ENCODE measurements at regions not wholly inside any gene's neighbourhood (a gene's known extent, or its start where the extent isn't known, plus 50 kb on each side); places are given as distances from the start of the nearest gene placed in this dataset.

GRCh38 chr12:115046805-115047204 is 362.8 kb upstream of the TBX3 start:
- DNase-seq = no peak

GRCh38 chr12:115044073-115044472 is 360.1 kb upstream of the TBX3 start:
- DNase-seq = no peak

- no peak for DNase-seq
Observed at GRCh38 chr12:115043079-115043478, 359.1 kb upstream of the TBX3 start.

DNA sequence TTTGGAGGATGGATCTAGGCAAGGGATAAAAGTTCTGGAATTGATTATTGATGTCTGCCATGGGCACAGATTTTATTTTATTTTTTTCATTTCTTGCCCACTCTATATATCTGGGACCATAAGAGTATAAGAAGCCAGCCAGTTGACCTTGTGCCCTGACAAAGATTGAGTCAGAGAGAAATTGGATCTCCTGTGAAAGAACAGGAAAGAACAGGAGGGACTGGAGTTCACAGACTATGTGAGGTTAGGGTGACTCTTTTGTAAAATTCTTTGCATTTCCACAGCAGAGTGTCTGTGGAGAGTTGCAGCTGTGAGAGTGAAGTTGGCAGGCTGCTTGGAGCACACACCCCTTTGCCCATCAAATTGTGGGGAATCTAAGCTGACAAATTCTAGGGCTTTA is 358.4 kb upstream of the TBX3 start:
- no peak for DNase-seq

- no peak for DNase-seq
Observed at GRCh38 chr12:115037830-115038229, 353.9 kb upstream of the TBX3 start.

GRCh38 chr12:115035535-115036107 is 351.6 kb upstream of the TBX3 start:
- no peak for DNase-seq

DNA sequence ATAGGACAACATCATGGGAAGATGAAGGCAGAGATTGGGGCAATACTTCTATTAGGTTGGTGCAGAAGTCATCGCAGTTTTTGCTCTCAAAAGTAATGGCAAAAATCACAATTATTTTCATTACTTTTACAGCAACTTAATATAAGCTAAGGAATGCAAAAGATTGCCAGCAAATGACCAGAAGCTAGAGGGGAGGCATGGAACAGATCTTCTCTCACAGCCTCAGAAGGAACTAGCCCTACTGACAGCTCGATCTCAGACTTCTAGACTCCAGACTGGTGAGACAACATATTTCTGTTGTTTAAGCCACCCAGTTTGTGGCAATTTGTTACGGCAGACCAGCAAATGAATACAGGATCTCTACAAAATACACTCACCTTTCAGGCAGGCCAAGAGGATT is 348.5 kb upstream of the TBX3 start:
- no peak for DNase-seq

DNA sequence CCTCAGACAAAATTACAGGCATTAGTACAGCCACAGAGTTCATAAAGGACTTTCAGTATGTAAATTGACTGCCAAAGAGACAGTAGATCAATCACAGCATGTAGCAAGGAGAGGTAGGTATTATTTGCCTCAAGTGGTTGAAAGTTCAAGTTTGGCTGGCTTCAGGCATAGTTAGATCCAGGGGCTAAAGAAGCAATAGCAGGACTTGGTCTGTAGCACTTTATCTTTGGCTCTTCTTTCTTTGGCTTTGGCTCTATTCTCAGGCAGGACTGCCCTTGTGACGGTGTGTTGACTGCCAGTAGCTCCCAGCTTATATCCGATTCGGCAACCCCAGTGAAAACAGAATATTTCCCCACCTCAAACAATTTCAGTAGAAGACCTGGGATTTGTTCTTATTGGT is 346.0 kb upstream of the TBX3 start:
- no peak for DNase-seq

GRCh38 chr12:115024531-115024930 is 340.6 kb upstream of the TBX3 start:
- no peak for DNase-seq

DNA sequence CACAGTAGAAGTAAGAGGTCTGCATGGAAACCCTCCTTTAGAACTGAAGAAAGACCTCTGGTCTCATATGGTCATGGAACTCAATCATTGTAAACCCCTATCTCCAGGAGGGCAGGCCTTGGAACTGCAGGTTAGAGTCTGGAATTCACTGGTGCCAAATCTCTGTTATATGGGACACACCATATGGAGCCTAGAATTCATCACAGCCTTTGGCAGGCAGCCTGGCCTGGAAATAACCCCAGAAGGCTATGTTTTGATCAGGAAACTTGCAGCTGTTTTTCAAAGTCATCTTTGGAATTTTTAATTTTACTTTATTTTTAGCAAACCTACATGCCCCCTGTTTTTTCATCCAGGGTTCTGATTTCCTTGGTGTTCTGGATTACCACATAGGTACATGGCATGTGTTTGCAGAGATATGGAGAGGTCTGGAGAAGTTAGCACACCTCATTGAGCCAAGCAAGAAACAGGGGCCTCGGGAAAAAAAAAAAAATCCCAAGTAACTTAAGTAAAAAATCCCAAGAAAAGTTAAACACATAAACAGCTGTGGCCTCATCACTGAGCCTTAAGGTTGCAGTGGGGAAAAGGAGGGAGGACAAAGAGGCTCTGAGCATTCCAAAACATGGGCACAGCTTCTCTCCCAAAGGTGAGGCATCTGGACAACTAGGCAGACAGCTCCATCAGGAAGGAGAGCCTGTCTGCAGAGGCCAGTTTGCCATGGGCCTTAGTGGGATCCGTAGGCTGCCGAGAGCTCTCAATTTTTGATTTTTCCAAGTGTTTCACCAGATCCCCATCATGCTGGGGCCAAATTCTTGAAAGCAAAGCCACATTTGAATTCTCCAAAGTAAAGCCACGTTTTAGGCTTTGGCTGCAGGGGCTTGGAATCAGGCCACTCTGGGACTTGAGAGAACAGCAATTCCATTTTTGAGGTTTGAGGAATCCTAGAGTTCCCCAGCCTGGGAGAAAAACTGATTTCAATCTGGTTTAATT is 339.6 kb upstream of the TBX3 start:
- no peak for DNase-seq

GRCh38 chr12:115020091-115020490 is 336.1 kb upstream of the TBX3 start:
- no peak for DNase-seq

DNA sequence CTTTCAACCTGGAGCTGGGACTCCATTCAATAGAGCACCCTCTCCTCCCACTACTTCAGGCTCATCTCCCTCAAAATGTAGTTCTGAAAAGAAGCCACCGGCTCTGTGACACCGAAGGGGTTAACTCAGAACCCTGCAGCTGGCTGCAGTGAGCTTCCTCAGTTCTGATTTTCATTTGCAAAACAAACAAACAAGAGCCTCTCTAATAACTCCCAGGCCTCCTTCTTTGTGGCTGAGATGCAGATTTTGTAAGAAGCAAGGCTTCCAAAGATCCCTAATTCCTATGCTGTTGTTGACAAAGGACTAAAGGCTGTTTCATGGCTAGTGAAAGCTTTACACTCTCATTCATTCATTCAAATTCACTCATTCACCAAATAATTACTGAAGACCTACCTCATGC is 333.4 kb upstream of the TBX3 start:
- no peak for DNase-seq

DNA sequence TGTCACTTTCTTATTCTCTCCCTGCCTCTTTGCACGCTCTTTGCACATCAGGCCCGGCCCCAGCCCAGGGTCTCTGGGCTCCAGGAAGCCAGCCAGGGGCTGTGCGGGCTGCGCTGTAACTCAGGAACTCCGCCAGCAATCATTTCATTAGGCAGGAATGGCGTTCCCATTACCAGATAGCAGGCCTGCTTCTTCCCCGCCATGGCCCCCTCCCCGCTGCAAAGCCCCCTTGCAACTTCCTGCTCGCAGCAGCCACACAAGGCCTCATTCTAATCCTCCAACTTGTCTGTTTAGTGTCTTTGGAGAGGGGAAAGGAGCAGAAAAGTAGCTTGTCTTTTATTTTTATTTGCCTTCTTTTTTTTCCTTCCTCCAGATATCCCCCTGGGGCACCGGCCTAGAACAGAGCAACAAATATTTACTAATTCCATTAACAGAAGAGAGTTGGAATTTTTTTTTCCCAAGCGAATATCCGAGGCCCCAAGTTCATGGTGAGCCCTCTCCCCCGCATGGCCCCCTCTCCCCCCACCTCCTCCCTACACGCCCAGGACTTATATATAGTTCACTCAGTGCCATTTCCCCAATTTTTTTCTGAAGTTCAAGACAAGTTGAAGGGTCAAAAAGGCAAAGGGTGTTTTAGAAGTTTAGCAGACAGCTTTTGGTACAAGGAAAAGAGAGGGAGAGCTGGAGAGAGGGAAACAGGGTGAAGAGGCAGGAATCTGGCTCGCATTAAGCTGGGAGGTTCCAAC is 329.4 kb upstream of the TBX3 start:
- no peak for DNase-seq

DNA sequence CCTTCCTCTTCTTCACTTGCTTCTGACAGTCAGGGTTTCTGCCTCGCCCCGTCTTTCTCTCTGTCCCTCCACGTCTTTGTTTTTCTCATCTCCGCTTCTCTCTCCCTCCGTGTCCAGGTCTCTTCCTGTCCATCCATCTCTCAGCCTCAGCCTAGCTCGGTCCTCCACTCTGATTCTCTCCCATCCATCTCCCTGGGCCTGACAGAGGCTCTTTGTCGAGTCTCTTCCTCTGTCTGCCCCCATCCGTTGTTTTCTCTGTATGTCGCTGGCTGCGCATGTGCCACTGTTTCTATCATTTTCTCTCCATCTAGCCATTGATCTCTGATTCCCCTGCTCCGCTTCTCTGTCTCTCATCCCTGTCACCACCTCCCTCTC is 328.9 kb upstream of the TBX3 start:
- DNase-seq = no peak

DNA sequence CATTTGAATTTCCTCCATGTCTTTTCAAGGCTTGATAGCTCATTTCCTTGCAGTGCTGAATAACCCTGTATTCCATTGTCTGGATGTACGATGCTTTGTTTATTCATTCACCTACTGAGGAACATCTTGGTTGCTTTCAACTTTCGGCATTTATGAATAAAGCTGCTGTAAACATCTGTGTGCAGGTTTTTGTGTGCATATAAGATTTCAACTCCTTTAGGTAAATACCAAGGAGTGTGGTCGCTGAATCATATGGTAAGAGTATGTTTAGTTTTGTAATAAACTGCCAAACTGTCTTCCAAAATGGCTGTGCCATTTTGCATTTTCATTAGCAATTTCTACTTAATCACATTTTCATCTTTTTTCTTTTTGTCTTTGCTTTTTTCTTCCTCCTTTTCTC is 327.7 kb upstream of the TBX3 start:
- no peak for DNase-seq

GRCh38 chr12:115010324-115010995 is 326.5 kb upstream of the TBX3 start:
- DNase-seq = no peak

DNA sequence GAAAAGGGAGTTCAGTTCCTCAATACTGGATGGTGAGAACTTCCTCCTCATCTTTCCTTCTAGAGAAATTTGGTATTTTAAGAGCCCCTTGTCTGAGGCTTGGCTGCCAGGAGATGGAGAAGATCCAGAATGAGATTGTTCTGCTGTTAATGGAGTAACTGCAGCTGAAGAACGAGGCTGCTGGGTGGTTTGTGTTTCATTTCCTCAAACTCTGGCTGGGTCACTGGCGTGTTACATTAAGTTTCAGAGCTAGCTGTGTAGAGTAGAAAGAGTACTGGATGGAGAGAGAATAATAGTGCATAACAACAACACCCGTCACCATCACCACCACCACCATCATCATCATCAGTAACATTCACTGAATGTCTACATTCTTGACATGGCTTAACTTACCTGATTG is 325.0 kb upstream of the TBX3 start:
- no peak for DNase-seq

DNA sequence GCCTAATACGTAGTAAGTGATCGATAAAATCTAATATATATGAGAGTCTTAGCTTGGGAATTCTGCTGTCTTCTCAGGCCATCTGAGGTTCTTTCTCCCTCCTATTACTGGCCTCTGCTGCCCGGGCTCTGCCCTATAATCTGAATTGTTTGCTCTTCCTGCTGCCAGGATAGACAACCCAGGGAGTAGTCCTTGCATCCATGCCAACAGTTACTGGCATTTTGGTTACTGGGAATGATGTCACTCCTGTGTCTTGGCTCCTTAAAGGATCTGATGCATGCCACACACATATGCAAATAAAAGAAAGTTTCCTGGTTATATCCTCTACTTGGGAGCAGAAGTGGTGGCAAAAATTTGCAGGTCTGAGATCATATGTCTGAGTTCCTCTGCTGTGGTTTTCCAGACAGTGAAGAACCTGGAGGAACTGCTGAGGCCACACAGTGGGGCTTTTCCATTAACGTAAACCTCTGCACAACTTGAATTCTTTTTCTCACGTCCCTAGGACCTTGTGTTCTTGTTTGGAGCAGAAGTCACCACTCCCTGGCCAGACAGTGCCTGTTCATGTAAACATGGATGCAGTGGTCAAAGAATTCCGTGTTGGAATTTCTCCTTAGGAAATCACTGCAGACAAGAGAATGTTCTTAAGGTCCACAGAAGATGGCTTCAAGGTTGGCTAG is 320.6 kb upstream of the TBX3 start:
- DNase-seq = no peak

DNA sequence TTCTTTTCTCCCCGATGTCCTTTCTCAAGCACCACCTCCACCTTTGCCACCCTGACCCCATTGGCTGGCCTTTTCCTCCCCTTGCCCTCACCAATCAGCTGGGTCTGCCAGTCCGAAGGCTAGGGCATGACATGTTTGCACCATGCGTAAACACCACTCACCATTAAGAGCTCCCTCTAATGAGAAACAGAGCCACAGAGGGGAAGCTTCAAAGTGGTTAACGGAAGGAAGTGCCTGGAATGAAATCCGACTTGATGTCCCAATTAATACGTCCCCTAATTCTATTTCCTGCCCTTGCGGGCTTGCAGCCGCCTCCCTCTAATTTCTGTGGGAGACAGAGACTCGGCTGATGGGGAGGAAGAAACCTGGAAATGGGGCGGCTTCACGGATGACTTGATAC is 318.5 kb upstream of the TBX3 start:
- DNase-seq = no peak

DNA sequence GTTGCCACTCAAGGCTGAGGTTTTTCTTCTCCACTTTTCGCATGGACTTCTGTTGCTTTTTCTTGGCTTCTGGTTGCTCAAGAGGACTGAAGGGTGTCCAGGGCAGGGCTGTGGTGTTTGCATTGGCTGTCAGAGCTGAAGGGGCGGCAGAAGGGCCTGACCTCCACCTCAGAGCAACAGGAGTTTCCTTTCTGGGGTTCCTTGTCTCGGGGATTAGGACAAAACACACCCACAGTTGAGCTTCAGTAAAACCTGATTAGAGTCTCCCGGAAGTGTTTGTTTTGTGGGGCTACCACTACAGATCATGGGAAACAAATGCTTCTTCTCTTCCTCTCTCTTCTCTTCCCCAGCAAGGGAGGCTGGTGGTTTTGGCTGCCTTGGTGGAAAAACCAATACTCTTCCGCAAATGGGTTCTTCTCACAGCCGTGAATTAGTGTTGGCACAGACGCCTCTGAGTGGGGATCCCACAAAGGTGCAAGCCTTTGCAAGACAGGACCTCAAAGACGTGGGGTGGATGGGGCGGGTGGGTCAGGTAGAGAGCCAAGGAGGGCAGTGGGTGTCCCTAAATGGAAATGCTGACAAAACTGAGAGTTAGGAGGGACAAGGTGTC is 317.7 kb upstream of the TBX3 start:
- DNase-seq = no peak

DNA sequence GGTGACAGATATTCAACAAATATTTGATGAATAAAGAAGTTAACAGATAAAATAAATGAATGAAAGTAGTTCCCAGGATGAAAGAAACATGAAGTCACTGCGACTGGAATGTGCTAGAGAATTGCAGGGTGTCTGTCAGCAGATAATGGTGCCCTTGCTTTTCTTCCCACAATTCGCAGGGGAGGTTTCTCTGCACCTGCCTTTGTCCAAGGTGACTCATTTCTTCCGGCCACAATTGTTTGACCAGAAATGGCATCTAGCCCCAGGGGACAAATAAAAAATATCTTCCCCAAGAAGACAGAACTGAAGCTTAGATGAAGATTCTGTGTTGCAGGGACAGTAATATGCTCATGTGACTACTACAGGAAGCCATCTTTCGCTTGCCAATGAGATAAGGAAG is 316.1 kb upstream of the TBX3 start:
- no peak for DNase-seq

DNA sequence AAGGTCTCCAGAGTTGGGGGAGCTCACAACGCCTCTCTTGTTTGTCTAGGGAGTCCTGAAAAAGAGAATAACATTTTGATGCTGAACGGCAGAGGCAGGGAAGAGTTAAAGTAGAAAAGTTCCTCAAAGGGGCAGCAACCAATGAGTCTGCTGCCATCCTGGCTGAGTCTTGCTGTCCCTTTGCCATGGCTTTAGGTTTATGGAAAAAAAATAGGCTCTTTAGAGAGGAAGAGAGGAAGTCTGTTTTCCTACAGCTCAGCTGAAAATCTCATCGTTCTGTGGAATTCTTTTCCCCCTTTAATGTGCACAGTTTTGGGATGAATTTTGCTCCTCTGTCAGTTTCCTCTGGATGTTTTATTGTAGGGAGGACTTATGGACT is 314.8 kb upstream of the TBX3 start:
- DNase-seq = no peak
